Panc1 (cell line): ENCODE measurements at regions not wholly inside any gene's neighbourhood (a gene's known extent, or its start where the extent isn't known, plus 50 kb on each side); places are given as distances from the start of the nearest gene placed in this dataset.
"Not testable (repeated sequence)": the region's sequence is repeated elsewhere in the genome, so short reads cannot be mapped to it uniquely, and the experiment has no call there.

ENCODE experiments used
- CTCF ChIP-seq: fragments of 450-650 bp; IDR thresholded peaks from 2 replicates; pipeline ENCODE4 v1.5.1; 2017; ENCODE audit warnings: mild to moderate bottlenecking
- POLR2AphosphoS5 ChIP-seq: IDR thresholded peaks from 2 replicates; pipeline ENCODE4 v1.6.1; 2012; ENCODE audit warnings: mild to moderate bottlenecking, low read depth, low read length, moderate library complexity
- SIN3A ChIP-seq: IDR thresholded peaks from 2 replicates; pipeline ENCODE4 v1.6.1; 2012; ENCODE audit warnings: low read depth, mild to moderate bottlenecking, low read length, moderate library complexity, borderline replicate concordance; ENCODE audit not compliant: insufficient read depth
- TCF7L2 ChIP-seq: IDR thresholded peaks from 2 replicates; pipeline ENCODE4 v1.6.1; 2011; ENCODE audit warnings: mild to moderate bottlenecking, low read depth, low read length, inconsistent platforms
- TF ChIP-seq, protein P1 (sequence below), 2 experiments: IDR thresholded peaks; 2 replicates each; pipeline ENCODE4 v1.6.1; 2011 to 2012; ENCODE audit warnings: low read depth in 2 of 2, control low read depth in 1 of 2, low read length in 1 of 2, mild to moderate bottlenecking in 1 of 2, moderate library complexity in 1 of 2; ENCODE audit not compliant: insufficient read depth in 1 of 2

GRCh38 chr4:3610851-3611250, 78.6 kb upstream of the LRPAP1 start:
- TF ChIP-seq CTCF, SIN3A, POLR2AphosphoS5, TCF7L2: not testable (repeated sequence)
- TF ChIP-seq, protein P1, sequence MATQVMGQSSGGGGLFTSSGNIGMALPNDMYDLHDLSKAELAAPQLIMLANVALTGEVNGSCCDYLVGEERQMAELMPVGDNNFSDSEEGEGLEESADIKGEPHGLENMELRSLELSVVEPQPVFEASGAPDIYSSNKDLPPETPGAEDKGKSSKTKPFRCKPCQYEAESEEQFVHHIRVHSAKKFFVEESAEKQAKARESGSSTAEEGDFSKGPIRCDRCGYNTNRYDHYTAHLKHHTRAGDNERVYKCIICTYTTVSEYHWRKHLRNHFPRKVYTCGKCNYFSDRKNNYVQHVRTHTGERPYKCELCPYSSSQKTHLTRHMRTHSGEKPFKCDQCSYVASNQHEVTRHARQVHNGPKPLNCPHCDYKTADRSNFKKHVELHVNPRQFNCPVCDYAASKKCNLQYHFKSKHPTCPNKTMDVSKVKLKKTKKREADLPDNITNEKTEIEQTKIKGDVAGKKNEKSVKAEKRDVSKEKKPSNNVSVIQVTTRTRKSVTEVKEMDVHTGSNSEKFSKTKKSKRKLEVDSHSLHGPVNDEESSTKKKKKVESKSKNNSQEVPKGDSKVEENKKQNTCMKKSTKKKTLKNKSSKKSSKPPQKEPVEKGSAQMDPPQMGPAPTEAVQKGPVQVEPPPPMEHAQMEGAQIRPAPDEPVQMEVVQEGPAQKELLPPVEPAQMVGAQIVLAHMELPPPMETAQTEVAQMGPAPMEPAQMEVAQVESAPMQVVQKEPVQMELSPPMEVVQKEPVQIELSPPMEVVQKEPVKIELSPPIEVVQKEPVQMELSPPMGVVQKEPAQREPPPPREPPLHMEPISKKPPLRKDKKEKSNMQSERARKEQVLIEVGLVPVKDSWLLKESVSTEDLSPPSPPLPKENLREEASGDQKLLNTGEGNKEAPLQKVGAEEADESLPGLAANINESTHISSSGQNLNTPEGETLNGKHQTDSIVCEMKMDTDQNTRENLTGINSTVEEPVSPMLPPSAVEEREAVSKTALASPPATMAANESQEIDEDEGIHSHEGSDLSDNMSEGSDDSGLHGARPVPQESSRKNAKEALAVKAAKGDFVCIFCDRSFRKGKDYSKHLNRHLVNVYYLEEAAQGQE (IDR thresholded peaks at IDR 0.05; ENCODE audit: insufficient read depth in 1 of 2, low read depth in 2 of 2, low read length in 1 of 2), result not testable (repeated sequence)
